RWPE1 (cell line): ENCODE measurements at regions not wholly inside any gene's neighbourhood (a gene's known extent, or its start where the extent isn't known, plus 50 kb on each side); places are given as distances from the start of the nearest gene placed in this dataset.
"Not testable (repeated sequence)": the region's sequence is repeated elsewhere in the genome, so short reads cannot be mapped to it uniquely, and the experiment has no call there.

Experiments used
- CTCF ChIA-PET: fragments of 350-600 bp; sonication (Branson Sonifier 250); formaldehyde crosslinking; extraction: SDS; loops from one replicate; lab custom pipeline; 2021; lab: Yijun Ruan, JAX
- POLR2A ChIA-PET: fragments of 400-600 bp; formaldehyde crosslinking; extraction: SDS; loops from one replicate; lab custom pipeline; 2020; ENCODE audit warnings: antibody characterized with exemption; ENCODE audit not compliant: low non-redundant PET; lab: Yijun Ruan, JAX
- DNase-seq: peaks from one replicate; pipeline ENCODE4 v3.0.0; 2012; ENCODE audit warnings: low spot score
- H3K27ac ChIP-seq: fragments of 450-650 bp; 2 replicates; pipeline ENCODE4 v1.5.1; 2017
- CTCF ChIP-seq: fragments of 450-650 bp; conservative IDR thresholded peaks from 2 replicates; pipeline ENCODE4 v1.5.1; 2017; ENCODE audit warnings: low read depth, mild to moderate bottlenecking

GRCh38 chr7:57198801-57199200, 66.6 kb upstream of the ZNF479 start:
- no peak overlapping the region for H3K27ac ChIP-seq
- TF ChIP-seq CTCF = no peak
- POLR2A ChIA-PET = no interaction called here
- CTCF ChIA-PET = no interaction called here
- no peak for DNase-seq

- H3K27ac ChIP-seq = no peak overlapping the region
- CTCF ChIA-PET = no interaction called here
- POLR2A ChIA-PET = no interaction called here
- TF ChIP-seq CTCF = no peak
- DNase-seq = no peak
Measured at GRCh38 chr7:57199252-57199651, 67.0 kb upstream of the ZNF479 start.

GRCh38 chr7:57201021-57201894, 69.0 kb upstream of the ZNF479 start:
- H3K27ac ChIP-seq = no peak overlapping the region
- DNase-seq = no peak
- ChIA-PET POLR2A (no interaction called here), CTCF (no interaction called here)
- no peak for TF ChIP-seq CTCF

- POLR2A ChIA-PET = no interaction called here
- no peak for DNase-seq
Measured at GRCh38 chr7:57201895-57202210, 69.6 kb upstream of the ZNF479 start.

GRCh38 chr7:57202274-57202673, 70.0 kb upstream of the ZNF479 start:
- DNase-seq = no peak
- TF ChIP-seq CTCF = no peak
- H3K27ac ChIP-seq = no peak overlapping the region
- ChIA-PET CTCF (no interaction called here), POLR2A (no interaction called here)

More at GRCh38 chr7:57201895-57202210, 69.6 kb upstream of the ZNF479 start:
- no peak for TF ChIP-seq CTCF
- CTCF ChIA-PET = no interaction called here
- no peak overlapping the region for H3K27ac ChIP-seq

GRCh38 chr7:57203161-57203791, 71.0 kb upstream of the ZNF479 start:
- TF ChIP-seq CTCF = no peak
- no peak for DNase-seq
- POLR2A ChIA-PET = no interaction called here
- CTCF ChIA-PET = no interaction called here
- no peak overlapping the region for H3K27ac ChIP-seq

GRCh38 chr7:57203858-57204257, 71.6 kb upstream of the ZNF479 start:
- CTCF ChIA-PET, H3K27ac ChIP-seq, DNase-seq, POLR2A ChIA-PET: not testable (repeated sequence)
